ENCODE measurements at regions not wholly inside any gene's neighbourhood (a gene's known extent, or its start where the extent isn't known, plus 50 kb on each side); places are given as distances from the start of the nearest gene placed in this dataset.

GRCh38 chr3:99499235-99500158 lies 138.9 kb upstream of the COL8A1 start:
- no peak overlapping the region for H3K4me3 ChIP-seq (ENCODE audit: low read depth in 1 of 2, low read length in 2 of 2)
- H3K36me3 ChIP-seq (ENCODE audit: insufficient read depth, low read length) = no peaks in the 10 kb centered on the region
- H3K4me1 ChIP-seq (ENCODE audit: insufficient read depth, low read length) = peaks cover 17% of the 10 kb centered on the region
- no peak overlapping the region for H3K27ac ChIP-seq (ENCODE audit: low read depth, low read length)
- H3K9ac ChIP-seq (ENCODE audit: low read length) = no peak overlapping the region
- H3K9me3 ChIP-seq (ENCODE audit: low read length) = no peaks in the 10 kb centered on the region
- no peaks in the 10 kb centered on the region for H3K27me3 ChIP-seq (ENCODE audit: control insufficient read depth in 1 of 2, insufficient read depth in 2 of 2, low read length in 2 of 2)

DNA sequence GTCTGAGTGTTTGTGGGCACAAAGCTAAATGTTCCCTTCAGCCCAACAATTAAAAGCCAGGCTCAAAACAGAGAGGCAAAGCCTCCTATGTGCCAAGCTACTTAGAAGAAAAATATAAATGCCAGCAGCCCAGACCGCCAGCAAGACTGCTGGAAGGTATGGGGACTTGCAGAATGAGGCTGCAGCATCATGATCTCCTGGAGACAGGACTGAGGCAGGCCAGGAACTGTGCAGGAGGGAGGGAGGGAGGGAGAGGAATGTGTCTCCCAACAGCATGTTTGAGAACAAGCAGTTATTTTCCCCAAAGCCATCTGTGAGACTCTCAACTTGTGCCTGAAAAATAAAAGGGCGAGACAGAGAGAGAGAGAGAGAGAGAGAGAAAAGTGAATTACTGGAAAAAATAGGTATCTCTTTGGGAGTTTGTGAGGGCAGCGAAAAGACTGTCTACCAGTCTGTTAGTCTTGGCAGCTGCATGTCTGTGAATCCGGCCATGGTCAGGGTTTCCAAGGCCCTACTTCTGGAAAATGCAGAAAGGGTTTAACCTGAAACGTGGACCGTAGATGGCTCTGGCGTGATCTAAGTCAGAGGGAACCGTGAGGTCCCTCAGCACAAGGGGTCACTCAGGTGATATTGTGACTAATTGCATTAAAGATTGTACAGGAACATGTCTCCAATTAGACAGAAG lies 139.7 kb upstream of the COL8A1 start:
- Histone ChIP-seq H3K27ac (ENCODE audit: low read depth, low read length) (no peak overlapping the region), H3K9me3 (ENCODE audit: low read length) (no peaks in the 10 kb centered on the region), H3K9ac (ENCODE audit: low read length) (no peak overlapping the region), H3K4me1 (ENCODE audit: insufficient read depth, low read length) (peaks cover 9% of the 10 kb centered on the region), H3K27me3 (ENCODE audit: control insufficient read depth in 1 of 2, insufficient read depth in 2 of 2, low read length in 2 of 2) (no peaks in the 10 kb centered on the region), H3K36me3 (ENCODE audit: insufficient read depth, low read length) (no peaks in the 10 kb centered on the region), H3K4me3 (ENCODE audit: low read depth in 1 of 2, low read length in 2 of 2) (no peak overlapping the region)

DNA sequence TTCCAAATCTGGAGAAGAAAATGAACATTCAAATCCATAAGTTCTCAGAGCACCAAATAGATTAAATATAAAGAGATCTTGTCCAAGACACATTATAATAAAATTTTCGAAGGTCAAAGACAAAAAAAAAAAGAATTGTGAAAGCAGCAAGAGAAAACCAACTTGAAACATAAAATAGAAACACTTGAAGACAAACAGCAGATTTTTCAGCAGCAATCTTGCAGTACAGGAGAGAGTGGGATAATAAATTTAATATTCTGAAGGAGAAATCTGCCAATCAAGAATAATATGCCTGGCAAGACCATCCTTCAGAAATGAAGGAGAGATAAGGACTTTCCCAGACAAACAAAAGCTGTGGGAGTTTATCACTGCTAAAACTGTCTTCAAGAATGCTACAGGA lies 150.5 kb upstream of the COL8A1 start:
- no peak overlapping the region for H3K4me3 ChIP-seq (ENCODE audit: low read depth in 1 of 2, low read length in 2 of 2)
- H3K27ac ChIP-seq (ENCODE audit: low read depth, low read length) = no peak overlapping the region
- H3K27me3 ChIP-seq (ENCODE audit: control insufficient read depth in 1 of 2, insufficient read depth in 2 of 2, low read length in 2 of 2) = no peaks in the 10 kb centered on the region
- no peak overlapping the region for H3K9ac ChIP-seq (ENCODE audit: low read length)
- H3K9me3 ChIP-seq (ENCODE audit: low read length) = no peaks in the 10 kb centered on the region
- H3K4me1 ChIP-seq (ENCODE audit: insufficient read depth, low read length) = no peaks in the 10 kb centered on the region
- no peaks in the 10 kb centered on the region for H3K36me3 ChIP-seq (ENCODE audit: insufficient read depth, low read length)

DNA sequence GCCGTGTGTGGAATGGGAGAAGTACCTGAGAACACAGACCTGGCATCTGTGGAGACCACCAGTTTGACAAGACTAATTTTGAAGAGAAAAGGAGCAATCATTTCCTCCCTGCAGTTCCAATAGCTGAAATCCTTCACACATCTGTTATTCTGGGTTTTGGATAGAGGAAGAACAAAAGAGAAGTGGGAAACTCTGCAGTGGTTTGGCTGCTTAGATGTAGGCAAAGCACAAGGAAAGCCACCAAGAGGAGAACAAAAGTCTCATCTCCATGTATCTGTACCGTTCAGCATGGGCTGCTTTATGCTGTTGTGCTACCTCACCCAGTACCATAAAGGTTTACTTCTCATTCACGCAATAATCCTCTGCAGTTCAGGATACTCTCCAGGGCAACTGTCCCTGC lies 153.1 kb upstream of the COL8A1 start:
- Histone ChIP-seq H3K27me3 (ENCODE audit: control insufficient read depth in 1 of 2, insufficient read depth in 2 of 2, low read length in 2 of 2) (no peaks in the 10 kb centered on the region), H3K4me3 (ENCODE audit: low read depth in 1 of 2, low read length in 2 of 2) (no peak overlapping the region), H3K9me3 (ENCODE audit: low read length) (no peaks in the 10 kb centered on the region), H3K4me1 (ENCODE audit: insufficient read depth, low read length) (no peaks in the 10 kb centered on the region), H3K27ac (ENCODE audit: low read depth, low read length) (no peak overlapping the region), H3K36me3 (ENCODE audit: insufficient read depth, low read length) (no peaks in the 10 kb centered on the region), H3K9ac (ENCODE audit: low read length) (no peak overlapping the region)

GRCh38 chr3:99484871-99485270 lies 153.5 kb upstream of the COL8A1 start:
- Histone ChIP-seq H3K36me3 (ENCODE audit: insufficient read depth, low read length) (no peaks in the 10 kb centered on the region), H3K27ac (ENCODE audit: low read depth, low read length) (no peak overlapping the region), H3K27me3 (ENCODE audit: control insufficient read depth in 1 of 2, insufficient read depth in 2 of 2, low read length in 2 of 2) (no peaks in the 10 kb centered on the region), H3K4me1 (ENCODE audit: insufficient read depth, low read length) (no peaks in the 10 kb centered on the region), H3K4me3 (ENCODE audit: low read depth in 1 of 2, low read length in 2 of 2) (no peak overlapping the region), H3K9ac (ENCODE audit: low read length) (no peak overlapping the region), H3K9me3 (ENCODE audit: low read length) (no peaks in the 10 kb centered on the region)

- Histone ChIP-seq H3K27ac (ENCODE audit: low read depth, low read length) (no peak overlapping the region), H3K27me3 (ENCODE audit: control insufficient read depth in 1 of 2, insufficient read depth in 2 of 2, low read length in 2 of 2) (no peaks in the 10 kb centered on the region), H3K9me3 (ENCODE audit: low read length) (no peaks in the 10 kb centered on the region), H3K4me1 (ENCODE audit: insufficient read depth, low read length) (no peaks in the 10 kb centered on the region), H3K9ac (ENCODE audit: low read length) (no peak overlapping the region), H3K36me3 (ENCODE audit: insufficient read depth, low read length) (no peaks in the 10 kb centered on the region), H3K4me3 (ENCODE audit: low read depth in 1 of 2, low read length in 2 of 2) (no peak overlapping the region)
Observed at GRCh38 chr3:99483841-99484240, 154.6 kb upstream of the COL8A1 start.

DNA sequence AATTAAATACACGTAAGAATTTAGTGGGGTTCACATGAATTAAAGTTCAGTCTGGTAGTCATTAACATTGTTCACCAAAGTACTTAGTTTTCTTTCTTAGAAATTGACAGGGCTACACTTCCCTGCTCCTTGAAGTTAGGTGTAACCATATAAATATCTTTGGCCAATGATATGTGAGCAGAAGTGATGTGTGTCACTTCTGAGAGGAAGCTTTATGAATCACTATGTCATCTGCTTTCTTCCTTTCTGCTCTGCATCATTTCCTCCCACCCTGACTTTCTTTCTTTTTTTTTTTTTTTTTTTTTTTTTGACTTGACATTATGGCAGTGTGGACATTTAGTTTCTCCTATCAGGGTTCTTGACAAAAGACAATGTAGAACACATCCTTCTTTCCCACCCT lies 156.2 kb upstream of the COL8A1 start:
- no peaks in the 10 kb centered on the region for H3K9me3 ChIP-seq (ENCODE audit: low read length)
- H3K4me1 ChIP-seq (ENCODE audit: insufficient read depth, low read length) = no peaks in the 10 kb centered on the region
- H3K36me3 ChIP-seq (ENCODE audit: insufficient read depth, low read length) = no peaks in the 10 kb centered on the region
- H3K27me3 ChIP-seq (ENCODE audit: control insufficient read depth in 1 of 2, insufficient read depth in 2 of 2, low read length in 2 of 2) = no peaks in the 10 kb centered on the region
- no peak overlapping the region for H3K4me3 ChIP-seq (ENCODE audit: low read depth in 1 of 2, low read length in 2 of 2)
- H3K27ac ChIP-seq (ENCODE audit: low read depth, low read length) = no peak overlapping the region
- H3K9ac ChIP-seq (ENCODE audit: low read length) = no peak overlapping the region

DNA sequence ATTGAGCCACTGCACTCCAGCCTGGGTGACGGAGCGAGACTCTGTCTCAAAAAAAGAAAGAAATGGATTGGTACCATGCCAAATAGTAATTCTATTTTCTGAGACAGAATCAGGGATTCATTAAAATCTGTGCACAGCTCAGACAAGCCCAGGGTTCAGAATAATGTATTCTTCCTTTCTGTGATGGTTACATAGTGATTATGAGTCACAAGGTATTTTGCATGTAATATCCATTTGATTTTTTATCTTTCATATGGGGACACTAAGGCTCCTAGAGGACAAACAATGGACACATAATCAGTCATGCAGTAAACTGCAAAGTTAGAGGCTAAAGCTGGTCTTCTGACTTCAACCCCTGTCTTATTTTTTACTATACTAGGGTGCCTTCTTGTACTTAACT lies 156.8 kb upstream of the COL8A1 start:
- H3K9me3 ChIP-seq (ENCODE audit: low read length) = no peaks in the 10 kb centered on the region
- no peaks in the 10 kb centered on the region for H3K27me3 ChIP-seq (ENCODE audit: control insufficient read depth in 1 of 2, insufficient read depth in 2 of 2, low read length in 2 of 2)
- no peak overlapping the region for H3K9ac ChIP-seq (ENCODE audit: low read length)
- no peak overlapping the region for H3K4me3 ChIP-seq (ENCODE audit: low read depth in 1 of 2, low read length in 2 of 2)
- H3K4me1 ChIP-seq (ENCODE audit: insufficient read depth, low read length) = no peaks in the 10 kb centered on the region
- no peaks in the 10 kb centered on the region for H3K36me3 ChIP-seq (ENCODE audit: insufficient read depth, low read length)
- no peak overlapping the region for H3K27ac ChIP-seq (ENCODE audit: low read depth, low read length)

DNA sequence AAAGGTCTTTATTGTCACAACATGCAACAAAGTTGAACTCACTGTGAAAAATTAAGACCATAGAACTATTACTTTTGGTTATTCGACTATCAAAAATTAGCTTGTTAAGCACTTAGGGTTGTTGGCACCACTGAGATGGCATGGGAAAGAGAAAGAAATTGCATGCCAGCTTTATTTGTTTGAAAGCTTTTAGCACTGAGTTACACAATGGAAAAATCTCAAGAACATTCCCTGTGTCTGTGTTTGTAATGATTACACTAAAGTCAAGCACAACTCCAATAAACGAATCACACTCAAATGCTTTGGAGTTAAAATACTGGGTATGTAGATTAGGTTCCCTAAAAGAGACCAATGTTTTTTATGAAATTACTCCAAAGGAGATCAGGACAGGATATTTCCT lies 158.6 kb upstream of the COL8A1 start:
- H3K27me3 ChIP-seq (ENCODE audit: control insufficient read depth in 1 of 2, insufficient read depth in 2 of 2, low read length in 2 of 2) = no peaks in the 10 kb centered on the region
- no peak overlapping the region for H3K9ac ChIP-seq (ENCODE audit: low read length)
- H3K4me3 ChIP-seq (ENCODE audit: low read depth in 1 of 2, low read length in 2 of 2) = no peak overlapping the region
- H3K4me1 ChIP-seq (ENCODE audit: insufficient read depth, low read length) = no peaks in the 10 kb centered on the region
- no peaks in the 10 kb centered on the region for H3K36me3 ChIP-seq (ENCODE audit: insufficient read depth, low read length)
- H3K9me3 ChIP-seq (ENCODE audit: low read length) = no peaks in the 10 kb centered on the region
- no peak overlapping the region for H3K27ac ChIP-seq (ENCODE audit: low read depth, low read length)

DNA sequence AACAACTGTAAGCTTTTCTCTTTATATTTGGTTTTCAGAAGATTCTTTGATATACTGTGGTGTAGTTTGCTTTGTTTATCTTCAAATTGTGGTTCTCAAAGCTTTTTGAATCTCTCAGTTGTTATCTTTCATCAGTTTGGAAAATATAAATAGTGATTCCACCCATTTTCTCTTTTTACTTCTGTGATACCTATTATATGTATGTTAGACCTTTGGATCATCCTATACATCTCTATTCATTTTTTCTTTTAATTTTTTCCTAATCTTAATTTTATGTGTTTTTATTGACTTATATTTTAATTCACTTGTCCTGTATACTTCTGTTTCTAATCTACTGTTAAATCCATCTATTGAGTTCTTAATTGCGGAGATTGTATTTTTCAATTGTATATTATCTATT lies 160.7 kb upstream of the COL8A1 start:
- Histone ChIP-seq H3K9me3 (ENCODE audit: low read length) (no peaks in the 10 kb centered on the region), H3K36me3 (ENCODE audit: insufficient read depth, low read length) (no peaks in the 10 kb centered on the region), H3K9ac (ENCODE audit: low read length) (no peak overlapping the region), H3K27me3 (ENCODE audit: control insufficient read depth in 1 of 2, insufficient read depth in 2 of 2, low read length in 2 of 2) (no peaks in the 10 kb centered on the region), H3K4me3 (ENCODE audit: low read depth in 1 of 2, low read length in 2 of 2) (no peak overlapping the region), H3K27ac (ENCODE audit: low read depth, low read length) (no peak overlapping the region), H3K4me1 (ENCODE audit: insufficient read depth, low read length) (no peaks in the 10 kb centered on the region)

DNA sequence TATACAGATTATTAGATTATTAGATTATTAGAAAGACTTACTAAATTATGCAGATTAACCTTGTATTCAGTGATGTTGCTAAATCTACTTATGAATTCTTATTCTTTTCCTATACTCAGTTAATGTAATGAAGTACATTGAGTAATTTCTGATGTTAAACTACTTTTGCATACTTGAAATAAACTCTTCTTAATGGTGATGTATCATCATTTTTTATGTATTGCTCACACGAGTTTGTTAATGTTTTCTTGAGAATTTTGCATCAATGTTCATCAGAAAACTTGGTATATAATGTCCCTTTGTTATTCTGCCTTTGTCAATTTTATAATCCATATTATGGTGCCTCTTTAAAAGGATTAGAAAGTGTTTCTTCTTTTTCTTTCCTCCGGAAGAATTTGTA lies 163.2 kb upstream of the COL8A1 start:
- Histone ChIP-seq H3K36me3 (ENCODE audit: insufficient read depth, low read length) (no peaks in the 10 kb centered on the region), H3K4me1 (ENCODE audit: insufficient read depth, low read length) (no peaks in the 10 kb centered on the region), H3K9me3 (ENCODE audit: low read length) (no peaks in the 10 kb centered on the region), H3K27me3 (ENCODE audit: control insufficient read depth in 1 of 2, insufficient read depth in 2 of 2, low read length in 2 of 2) (no peaks in the 10 kb centered on the region), H3K9ac (ENCODE audit: low read length) (no peak overlapping the region), H3K27ac (ENCODE audit: low read depth, low read length) (no peak overlapping the region), H3K4me3 (ENCODE audit: low read depth in 1 of 2, low read length in 2 of 2) (no peak overlapping the region)

- Histone ChIP-seq H3K9ac (ENCODE audit: low read length) (no peak overlapping the region), H3K27me3 (ENCODE audit: control insufficient read depth in 1 of 2, insufficient read depth in 2 of 2, low read length in 2 of 2) (no peaks in the 10 kb centered on the region), H3K27ac (ENCODE audit: low read depth, low read length) (no peak overlapping the region), H3K9me3 (ENCODE audit: low read length) (no peaks in the 10 kb centered on the region), H3K4me3 (ENCODE audit: low read depth in 1 of 2, low read length in 2 of 2) (no peak overlapping the region), H3K4me1 (ENCODE audit: insufficient read depth, low read length) (no peaks in the 10 kb centered on the region), H3K36me3 (ENCODE audit: insufficient read depth, low read length) (no peaks in the 10 kb centered on the region)
Observed at GRCh38 chr3:99474776-99475175, 163.6 kb upstream of the COL8A1 start.

Measured in muscle layer of colon (tissue), 2 donors.